Fibroblast of upper back skin (primary cell): ENCODE measurements at regions not wholly inside any gene's neighbourhood (a gene's known extent, or its start where the extent isn't known, plus 50 kb on each side); places are given as distances from the start of the nearest gene placed in this dataset.

Source experiments
- DNase-seq: peaks from one replicate; pipeline ENCODE4 v3.0.0-alpha.2; 2013

DNA sequence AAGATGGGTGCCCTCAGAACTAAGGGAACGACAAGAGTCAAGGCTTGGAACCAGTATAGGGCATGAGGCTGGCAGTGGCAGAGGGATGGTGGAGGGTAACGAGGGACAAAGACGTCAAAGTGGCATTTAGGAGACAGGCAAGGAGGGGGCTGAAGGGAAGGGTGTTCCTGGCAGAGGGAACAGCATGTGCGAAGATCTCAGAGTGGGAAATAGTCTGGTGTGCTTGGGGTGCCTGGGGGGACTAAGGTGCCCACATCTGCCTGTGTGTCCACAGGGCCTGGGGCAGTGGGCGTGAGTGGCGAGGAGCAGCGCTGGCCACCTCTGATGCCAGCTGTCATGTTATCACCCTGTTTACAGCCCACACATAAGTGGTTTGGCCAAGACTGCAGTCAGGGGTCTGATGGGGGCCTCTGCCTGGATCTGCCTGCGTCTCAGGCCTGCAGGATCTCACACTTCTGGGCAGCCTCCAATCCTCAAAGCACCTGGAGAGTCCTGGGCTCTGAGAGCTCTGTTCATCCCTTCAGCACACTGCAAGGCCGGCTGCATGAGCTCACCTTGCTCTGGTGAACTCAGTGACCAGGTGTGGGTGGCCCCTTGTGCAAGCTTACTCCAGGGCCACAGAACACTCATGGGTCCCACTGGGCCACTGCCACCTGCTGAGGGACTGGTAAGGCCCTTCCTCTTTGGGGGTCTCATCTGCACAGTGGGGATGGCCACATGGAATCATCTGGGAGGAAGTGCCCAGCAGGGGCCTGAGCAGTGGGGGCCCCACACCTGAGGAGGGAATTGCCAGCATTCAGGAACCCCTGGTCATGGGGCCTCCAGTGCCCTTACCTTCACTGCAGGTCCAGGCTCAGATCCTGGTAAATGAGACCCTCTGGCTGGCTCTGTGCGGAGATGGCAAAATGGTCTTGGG lies 89.7 kb upstream of the SHISAL1 start:
- no peak for DNase-seq

GRCh38 chr22:44401783-44402110 lies 89.0 kb upstream of the SHISAL1 start:
- DNase-seq = no peak

- DNase-seq = peak; percentile 26
Measured at GRCh38 chr22:44400763-44401060, 88.0 kb upstream of the SHISAL1 start.

DNA sequence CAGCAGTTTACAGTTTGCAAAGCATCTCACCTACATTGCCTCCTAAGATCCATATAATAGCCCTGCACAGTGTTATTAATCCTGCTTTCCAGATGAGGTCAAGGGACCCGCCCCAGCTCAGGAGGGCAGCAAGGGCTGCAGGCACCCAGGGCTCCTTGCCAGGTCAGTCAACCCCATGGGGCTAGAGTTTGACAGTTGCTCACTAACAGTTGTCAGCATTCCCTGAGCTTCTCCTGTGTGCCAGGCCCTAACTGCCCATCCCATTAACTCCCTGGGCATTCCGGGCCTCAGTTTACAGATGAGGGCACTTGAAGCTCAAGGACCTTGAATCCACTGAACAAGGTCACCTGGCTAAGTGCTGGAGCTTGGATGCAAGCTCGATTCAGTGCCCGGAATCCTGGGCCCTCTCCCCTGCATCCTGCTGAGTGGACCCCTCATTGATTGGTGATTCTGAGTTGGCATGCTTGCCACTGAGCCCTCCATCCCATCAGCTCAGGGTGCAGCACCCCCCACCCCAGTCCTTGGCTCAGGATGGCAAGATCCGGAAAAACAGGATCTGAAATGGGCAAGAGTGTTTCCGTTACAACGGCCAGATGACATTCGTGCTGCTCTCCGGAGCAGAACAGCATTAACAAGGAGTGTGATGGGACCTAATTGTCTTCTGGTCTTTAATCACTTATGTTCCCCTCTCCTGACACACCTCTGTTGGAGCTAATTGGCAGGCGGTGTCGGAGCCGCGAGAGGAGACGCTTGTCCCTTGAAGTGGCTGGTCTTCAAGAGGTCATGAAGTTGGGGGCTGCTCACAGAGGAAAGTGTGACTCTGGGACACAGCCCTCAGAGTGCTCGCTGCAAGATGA lies 87.4 kb upstream of the SHISAL1 start:
- DNase-seq = no peak

- DNase-seq = no peak
Measured at GRCh38 chr22:44398856-44399837, 86.4 kb upstream of the SHISAL1 start.

DNA sequence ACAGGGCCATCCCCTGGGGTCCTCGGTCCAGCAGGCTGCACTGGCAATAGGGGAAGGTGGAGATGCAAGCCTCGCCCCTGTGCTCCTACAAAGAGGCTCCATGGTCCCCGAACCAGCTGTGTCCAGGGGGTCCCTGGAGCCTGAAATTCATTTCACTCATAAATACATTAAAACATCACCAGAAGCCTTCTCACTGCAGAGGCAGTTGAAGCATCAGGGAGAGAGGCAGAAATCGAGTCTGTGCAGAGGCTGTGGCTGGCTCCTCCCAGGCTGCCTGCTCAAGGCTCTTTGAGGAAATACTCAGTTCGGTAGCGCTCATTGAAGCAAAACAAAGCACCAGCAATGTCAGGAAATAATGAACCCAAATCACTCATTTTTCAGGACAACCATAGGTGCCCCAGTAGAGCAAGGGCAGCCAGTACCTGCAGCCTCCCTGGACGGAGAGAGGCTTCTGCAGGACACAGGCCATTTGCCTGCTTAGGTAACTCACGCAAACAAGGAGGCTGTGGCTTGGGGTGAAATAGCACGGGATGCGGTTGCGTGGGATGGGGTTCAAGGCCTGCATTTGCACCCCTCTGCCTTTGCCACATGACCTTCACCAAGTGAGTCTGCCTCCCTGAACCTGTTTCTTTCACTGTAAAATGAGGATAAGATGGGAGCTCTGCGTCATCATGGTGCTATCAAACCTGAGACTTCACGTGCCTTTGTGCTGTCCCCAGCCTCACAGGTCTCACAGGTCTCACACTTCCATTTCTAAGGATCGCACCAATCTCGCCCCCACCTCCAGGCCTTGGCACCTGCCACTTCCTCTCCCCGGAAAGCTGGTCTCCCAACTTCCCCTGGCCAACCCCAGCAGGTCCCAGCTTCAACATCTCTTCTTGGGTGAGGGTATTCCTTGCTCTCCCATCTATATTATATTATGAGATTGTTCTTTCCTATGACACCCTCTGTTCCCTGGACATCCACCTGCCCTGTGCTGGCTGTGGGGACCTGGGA lies 84.3 kb upstream of the SHISAL1 start:
- no peak for DNase-seq

- DNase-seq = no peak
Measured at GRCh38 chr22:44396021-44396726, 83.4 kb upstream of the SHISAL1 start.

DNA sequence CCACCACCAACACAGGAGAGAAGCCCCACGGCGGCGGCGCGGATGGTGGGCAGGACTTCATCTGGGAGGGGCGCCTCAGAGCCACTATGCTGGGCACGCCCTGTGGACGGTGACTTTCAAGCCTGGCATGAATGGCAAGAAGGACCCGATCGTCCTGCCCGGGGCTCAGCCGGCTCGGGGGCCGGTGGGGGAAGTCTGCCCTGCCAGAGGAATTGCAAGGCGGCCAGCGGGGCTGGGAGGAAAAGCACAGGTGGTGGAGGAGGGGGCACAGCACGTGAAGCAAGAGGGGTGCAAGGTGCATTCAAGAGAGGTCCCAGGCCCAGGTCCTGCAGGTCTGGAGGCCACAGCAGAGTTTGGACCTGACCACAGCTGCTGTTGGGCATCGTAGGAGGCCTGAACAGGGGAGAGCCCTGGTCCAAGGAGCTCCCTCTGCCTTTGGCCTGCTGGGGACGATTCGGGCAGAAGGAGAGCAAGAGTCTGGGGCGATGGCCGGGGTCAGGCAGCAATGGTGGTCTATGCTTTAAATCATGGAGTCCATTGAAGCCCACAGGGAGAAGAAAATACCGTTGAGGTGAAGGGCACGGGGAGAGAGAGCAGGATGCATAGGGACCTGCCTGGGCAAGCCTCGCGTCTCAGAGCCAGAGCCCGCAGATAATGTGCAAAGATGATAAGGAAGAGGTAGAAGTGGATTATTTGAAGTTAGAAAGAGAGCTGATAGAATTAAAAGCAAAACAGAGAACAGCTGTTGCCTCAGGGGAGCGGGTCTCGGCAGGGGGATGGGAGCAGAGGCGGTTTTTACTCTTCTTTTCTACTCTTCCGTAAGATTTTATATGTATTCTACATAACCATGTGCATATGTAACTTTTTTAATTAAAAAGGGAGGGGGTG lies 82.6 kb upstream of the SHISAL1 start:
- DNase-seq = no peak

DNA sequence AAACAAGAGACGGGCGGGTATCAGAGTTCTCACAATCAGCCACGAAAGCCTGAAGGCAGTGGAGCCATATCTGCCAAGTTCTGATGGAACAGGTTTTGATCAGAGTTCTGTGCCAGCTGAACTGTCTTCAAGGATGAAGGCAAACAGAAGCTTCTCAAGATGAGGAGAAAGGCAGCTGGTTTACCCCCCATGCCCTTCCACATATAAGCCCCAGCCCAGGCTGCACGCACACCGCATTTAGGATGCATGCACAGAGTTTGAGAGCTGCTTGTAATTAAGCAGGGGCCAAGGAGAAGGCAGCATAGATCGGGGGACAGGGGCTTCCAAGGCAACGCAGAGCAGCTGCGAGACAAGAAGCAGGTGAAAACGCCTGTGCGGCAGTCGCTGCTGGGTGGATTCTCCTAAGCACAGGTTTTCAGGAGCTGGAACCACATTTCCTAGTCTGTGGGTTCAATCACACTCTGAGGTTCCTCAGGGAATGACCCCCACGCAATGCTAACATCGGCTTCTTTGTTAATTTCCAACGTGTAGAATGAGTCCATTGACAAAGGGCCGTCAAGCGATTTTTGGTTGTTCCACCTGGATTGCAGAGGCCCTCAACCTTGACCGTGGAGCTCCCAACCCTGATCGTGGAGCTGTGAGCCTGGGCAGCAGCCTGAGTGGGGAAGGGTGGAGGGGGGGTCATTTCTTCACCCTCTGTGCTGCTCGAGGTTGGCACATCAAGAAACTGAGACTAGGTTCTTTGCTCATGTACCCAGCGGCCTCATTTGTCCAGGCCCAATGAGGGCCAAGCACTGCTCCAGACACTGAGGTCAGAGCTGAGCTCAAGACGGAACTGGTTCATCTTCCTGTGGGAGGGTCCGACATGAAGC lies 81.7 kb upstream of the SHISAL1 start:
- no peak for DNase-seq

DNA sequence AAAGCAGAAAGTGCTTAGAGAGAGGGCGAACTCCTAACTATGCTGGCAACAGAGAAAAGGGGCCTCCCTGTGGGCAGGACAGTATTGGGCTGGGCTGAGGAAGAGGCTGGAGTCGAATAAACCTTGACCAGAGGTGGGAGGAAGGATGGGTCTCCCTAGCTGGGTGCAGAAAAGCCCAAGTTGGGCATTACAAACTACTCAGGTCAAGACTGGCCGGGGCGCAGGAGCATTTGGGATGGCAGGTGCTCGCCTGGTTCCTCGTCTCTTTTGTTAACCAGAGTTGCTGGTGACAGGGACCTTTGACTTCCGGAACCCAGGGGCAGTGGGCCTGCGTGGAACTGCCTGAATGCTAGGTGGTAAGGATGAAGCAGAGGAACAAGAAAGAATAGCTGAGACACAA lies 80.3 kb upstream of the SHISAL1 start:
- no peak for DNase-seq

GRCh38 chr22:44392446-44392921 lies 79.7 kb upstream of the SHISAL1 start:
- no peak for DNase-seq

GRCh38 chr22:44391481-44392445 lies 79.0 kb upstream of the SHISAL1 start:
- no peak for DNase-seq

DNA sequence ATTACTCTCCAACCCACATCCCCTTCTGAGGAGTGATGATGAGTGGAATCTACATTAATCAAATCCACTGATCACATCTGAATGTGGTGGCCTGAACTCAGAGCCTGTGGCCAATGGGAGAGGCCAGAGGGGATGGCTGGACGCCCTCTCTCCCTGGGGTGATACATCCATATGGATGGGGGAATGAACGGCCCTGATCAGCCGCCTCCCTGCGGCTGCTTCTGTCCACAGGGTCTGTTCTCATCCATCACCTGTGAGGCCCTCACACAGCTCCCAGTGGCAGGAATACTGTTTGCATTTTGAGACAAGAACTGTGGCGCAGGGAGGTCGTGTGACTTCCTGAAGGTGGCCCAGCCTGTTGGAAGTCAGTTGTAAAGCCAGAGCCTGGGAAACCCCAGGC lies 78.3 kb upstream of the SHISAL1 start:
- peak; percentile 31 for DNase-seq

DNA sequence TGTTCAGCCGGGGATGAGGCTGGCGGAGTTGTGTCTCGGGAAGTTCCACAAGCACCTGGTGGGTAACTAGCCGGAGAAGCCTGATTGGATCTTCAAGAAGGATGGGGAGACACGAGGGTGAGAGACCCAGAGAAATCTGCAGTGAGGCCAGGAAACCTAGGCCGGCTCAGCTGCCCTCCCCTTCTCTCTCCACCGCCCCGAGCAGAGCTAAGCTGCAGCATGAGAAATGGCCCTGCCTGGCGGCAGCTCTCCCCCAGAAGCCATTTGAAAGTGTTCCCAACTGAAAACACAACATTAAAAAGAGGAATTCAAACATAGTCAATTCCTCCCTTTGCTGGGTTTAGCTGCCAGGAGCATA lies 77.8 kb upstream of the SHISAL1 start:
- no peak for DNase-seq

- DNase-seq = no peak
Measured at GRCh38 chr22:44389926-44390612, 77.3 kb upstream of the SHISAL1 start.

- no peak for DNase-seq
Measured at GRCh38 chr22:44389181-44389580, 76.4 kb upstream of the SHISAL1 start.

DNA sequence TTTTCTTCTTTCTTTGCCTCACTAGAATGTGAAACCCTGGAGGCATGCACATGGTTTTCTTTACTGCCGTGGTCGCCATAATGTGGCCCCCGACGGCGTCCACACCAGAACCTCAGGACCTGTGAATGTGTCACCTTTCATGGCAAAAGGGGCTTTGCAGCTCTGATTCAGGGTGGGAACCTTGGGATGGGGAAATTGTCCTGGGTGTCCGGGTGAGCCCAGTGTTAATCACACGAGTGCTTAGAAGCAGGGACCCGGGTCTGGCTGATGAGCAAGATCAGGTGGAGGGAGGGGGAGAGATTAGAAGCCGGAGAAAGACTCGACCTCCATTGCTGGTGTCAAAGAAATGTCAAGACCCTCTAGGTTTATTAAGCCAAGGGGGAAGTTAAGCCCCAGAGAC lies 74.7 kb upstream of the SHISAL1 start:
- DNase-seq = no peak
